KMS-11 (cell line): ENCODE measurements at regions not wholly inside any gene's neighbourhood (a gene's known extent, or its start where the extent isn't known, plus 50 kb on each side); places are given as distances from the start of the nearest gene placed in this dataset.

ENCODE experiments used
- H2AFZ ChIP-seq: fragments of 200-600 bp; sonication (generic); 2 replicates; pipeline ENCODE4 v1.6.1; 2016; ENCODE audit warnings: antibody characterized with exemption, mixed run types, low read depth
- H3K27ac ChIP-seq: fragments of 200-600 bp; sonication (generic); 2 replicates; pipeline ENCODE4 v1.6.1; 2016; ENCODE audit warnings: mild to moderate bottlenecking, mixed run types
- H3K27me3 ChIP-seq: fragments of 200-600 bp; sonication (generic); 2 replicates; pipeline ENCODE4 v1.6.1; 2017; ENCODE audit warnings: mild to moderate bottlenecking, low read depth, mixed run types, moderate library complexity; ENCODE audit not compliant: insufficient read depth
- H3K36me3 ChIP-seq: fragments of 200-600 bp; sonication (generic); 2 replicates; pipeline ENCODE4 v1.6.1; 2017; ENCODE audit warnings: mild to moderate bottlenecking, mixed run types; ENCODE audit not compliant: insufficient read depth
- H3K4me1 ChIP-seq: fragments of 200-600 bp; sonication (generic); 2 replicates; pipeline ENCODE4 v1.6.1; 2016; ENCODE audit warnings: mild to moderate bottlenecking, low read depth, mixed run types; ENCODE audit not compliant: poor library complexity, severe bottlenecking
- H3K4me2 ChIP-seq: fragments of 200-600 bp; sonication (generic); 2 replicates; pipeline ENCODE4 v1.7.0; 2016; ENCODE audit warnings: mild to moderate bottlenecking, mixed run types
- H3K4me3 ChIP-seq: fragments of 200-600 bp; sonication (generic); IDR thresholded peaks from 2 replicates; pipeline ENCODE4 v1.6.1; 2017; ENCODE audit warnings: low read depth, low read length, mixed read lengths; ENCODE audit not compliant: insufficient read depth
- H3K79me2 ChIP-seq: fragments of 200-600 bp; sonication (generic); 2 replicates; pipeline ENCODE4 v1.6.1; 2016; ENCODE audit warnings: low read depth, mixed run types; ENCODE audit not compliant: insufficient read depth
- H3K9ac ChIP-seq: fragments of 200-600 bp; sonication (generic); 2 replicates; pipeline ENCODE4 v1.6.1; 2016; ENCODE audit warnings: mild to moderate bottlenecking, mixed run types
- H4K20me1 ChIP-seq: fragments of 200-600 bp; sonication (generic); 2 replicates; pipeline ENCODE4 v1.6.1; 2016; ENCODE audit warnings: mild to moderate bottlenecking, mixed run types; ENCODE audit not compliant: insufficient read depth
- TF ChIP-seq, protein P1 (sequence below): fragments of 200-600 bp; sonication (generic); conservative IDR thresholded peaks from 2 replicates; pipeline ENCODE4 v1.6.1; 2017; ENCODE audit warnings: low read depth, mild to moderate bottlenecking, antibody characterized with exemption, low read length, moderate library complexity, mixed read lengths

DNA sequence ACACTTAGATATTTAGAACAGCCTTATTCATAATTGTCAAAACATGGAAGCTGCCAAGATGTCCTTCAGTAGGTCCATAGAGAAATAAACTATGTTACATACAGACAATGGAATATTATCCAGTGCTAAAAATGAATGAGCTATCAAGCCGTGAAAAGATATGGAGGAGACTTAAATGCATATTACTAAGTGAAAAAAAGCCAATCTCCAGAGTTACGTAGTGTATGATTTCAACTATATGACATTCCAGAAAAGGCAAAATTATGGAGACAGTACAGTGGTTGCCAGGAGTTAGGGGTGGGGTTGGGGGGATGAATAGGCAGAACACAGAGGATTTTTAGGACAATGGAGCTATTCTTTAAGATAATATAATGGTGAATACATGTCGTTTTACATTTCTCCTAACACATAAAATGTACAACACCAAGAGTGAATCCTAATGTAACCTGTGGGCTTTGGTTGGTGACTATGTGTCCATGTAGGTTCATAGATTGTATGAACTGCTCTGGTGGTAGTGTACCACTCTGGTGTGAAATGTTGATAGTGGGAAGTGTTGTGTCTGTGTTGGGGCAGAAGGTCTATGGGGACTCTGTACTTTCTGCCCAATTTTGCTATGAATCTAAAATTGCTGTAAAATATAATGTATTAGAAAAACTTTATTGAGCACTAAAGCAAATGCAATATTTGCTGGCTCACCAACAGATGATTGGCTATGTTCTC is 122.6 kb downstream of the USP22 start:
- Histone ChIP-seq H3K4me3 (no peak overlapping the region), H3K36me3 (no peaks in the 10 kb centered on the region), H3K4me2 (no peak overlapping the region), H3K4me1 (no peaks in the 10 kb centered on the region), H3K9ac (no peak overlapping the region), H4K20me1 (no peaks in the 10 kb centered on the region), H3K27me3 (no peaks in the 10 kb centered on the region), H3K27ac (no peak overlapping the region), H2AFZ (no peak overlapping the region), H3K79me2 (no peaks in the 10 kb centered on the region)
- TF ChIP-seq, protein P1, sequence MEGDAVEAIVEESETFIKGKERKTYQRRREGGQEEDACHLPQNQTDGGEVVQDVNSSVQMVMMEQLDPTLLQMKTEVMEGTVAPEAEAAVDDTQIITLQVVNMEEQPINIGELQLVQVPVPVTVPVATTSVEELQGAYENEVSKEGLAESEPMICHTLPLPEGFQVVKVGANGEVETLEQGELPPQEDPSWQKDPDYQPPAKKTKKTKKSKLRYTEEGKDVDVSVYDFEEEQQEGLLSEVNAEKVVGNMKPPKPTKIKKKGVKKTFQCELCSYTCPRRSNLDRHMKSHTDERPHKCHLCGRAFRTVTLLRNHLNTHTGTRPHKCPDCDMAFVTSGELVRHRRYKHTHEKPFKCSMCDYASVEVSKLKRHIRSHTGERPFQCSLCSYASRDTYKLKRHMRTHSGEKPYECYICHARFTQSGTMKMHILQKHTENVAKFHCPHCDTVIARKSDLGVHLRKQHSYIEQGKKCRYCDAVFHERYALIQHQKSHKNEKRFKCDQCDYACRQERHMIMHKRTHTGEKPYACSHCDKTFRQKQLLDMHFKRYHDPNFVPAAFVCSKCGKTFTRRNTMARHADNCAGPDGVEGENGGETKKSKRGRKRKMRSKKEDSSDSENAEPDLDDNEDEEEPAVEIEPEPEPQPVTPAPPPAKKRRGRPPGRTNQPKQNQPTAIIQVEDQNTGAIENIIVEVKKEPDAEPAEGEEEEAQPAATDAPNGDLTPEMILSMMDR = no peak

DNA sequence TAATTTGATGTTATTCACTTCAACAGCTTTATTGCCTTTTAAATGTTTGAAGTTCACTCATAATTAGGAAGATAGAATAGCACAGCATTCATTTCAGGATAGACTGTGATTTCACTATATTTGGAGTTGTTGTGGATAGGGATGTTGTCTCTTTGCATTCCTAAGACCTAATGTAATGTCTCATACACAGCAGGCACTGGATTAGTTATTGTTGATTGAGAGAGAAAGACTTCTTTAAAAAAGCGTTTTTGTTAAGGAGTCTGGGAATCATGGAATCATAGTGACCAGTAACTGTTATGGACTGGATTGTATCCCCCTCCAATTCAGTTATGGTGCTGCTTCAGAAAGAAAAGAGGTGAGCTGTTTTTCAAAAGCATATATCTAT is 122.0 kb downstream of the USP22 start:
- H3K27ac ChIP-seq = no peak overlapping the region

DNA sequence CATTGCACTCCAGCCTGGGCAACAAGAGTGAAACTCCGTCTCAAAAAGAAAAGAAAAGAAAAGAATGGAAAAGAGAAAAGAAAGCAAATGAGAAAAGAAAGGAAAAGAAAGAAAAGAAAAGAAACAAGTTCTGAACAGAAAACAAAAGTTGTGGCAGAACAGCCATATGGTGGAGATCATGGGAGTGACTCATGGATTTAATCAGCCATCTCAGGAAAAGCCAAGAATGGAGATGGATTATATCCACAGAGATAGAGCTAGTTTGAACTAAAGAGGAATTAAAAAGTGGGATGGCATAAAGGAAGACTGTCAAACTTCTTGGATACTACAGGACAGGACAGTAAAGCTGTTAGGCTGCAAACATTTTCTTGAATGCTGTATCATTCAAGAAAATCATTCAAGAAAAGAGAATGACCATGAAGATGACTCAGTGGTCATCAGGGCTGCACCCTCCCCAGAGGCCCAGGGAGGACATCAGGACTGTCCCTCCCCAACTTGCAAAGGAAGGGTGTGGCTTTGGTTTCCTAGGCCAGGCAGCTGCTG is 120.6 kb downstream of the USP22 start:
- H3K27me3 ChIP-seq = no peaks in the 10 kb centered on the region
- H3K36me3 ChIP-seq = no peaks in the 10 kb centered on the region
- no peaks in the 10 kb centered on the region for H3K79me2 ChIP-seq
- no peak overlapping the region for H2AFZ ChIP-seq
- H4K20me1 ChIP-seq = no peaks in the 10 kb centered on the region
- H3K9ac ChIP-seq = no peak overlapping the region
- H3K4me1 ChIP-seq = no peaks in the 10 kb centered on the region
- H3K27ac ChIP-seq = no peak overlapping the region
- no peak overlapping the region for H3K4me2 ChIP-seq
- TF ChIP-seq, protein P1 = no peak
- H3K4me3 ChIP-seq = no peak overlapping the region

More for the DNA sequence above, 122.0 kb downstream of the USP22 start:
- Histone ChIP-seq H2AFZ (no peak overlapping the region), H4K20me1 (no peaks in the 10 kb centered on the region), H3K4me2 (no peak overlapping the region), H3K4me3 (no peak overlapping the region), H3K4me1 (no peaks in the 10 kb centered on the region), H3K27me3 (no peaks in the 10 kb centered on the region), H3K79me2 (no peaks in the 10 kb centered on the region), H3K36me3 (no peaks in the 10 kb centered on the region), H3K9ac (no peak overlapping the region)
- TF ChIP-seq, protein P1 = no peak

DNA sequence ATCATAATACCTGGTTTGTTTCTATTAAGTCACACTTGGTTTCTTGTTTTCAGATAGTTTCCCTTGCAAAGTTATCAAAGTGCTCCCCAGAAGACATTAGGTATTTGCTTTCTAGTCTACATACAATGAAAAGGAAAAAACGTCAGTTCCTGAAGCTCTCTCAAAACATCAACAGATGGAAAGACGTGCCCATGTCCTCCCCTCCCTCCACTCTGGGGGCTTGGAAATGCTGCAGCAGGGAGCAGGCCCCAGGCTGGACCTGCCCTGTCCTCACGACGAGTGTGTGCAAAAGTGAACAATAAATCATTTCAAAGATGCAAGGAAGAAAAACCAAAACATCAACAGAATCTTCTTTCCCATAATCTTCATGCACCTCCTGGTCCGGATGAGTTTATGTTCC is 118.5 kb downstream of the USP22 start:
- Histone ChIP-seq H4K20me1 (no peaks in the 10 kb centered on the region), H3K9ac (no peak overlapping the region), H3K27ac (no peak overlapping the region), H3K4me1 (no peaks in the 10 kb centered on the region), H3K27me3 (no peaks in the 10 kb centered on the region), H3K4me3 (no peak overlapping the region), H3K79me2 (no peaks in the 10 kb centered on the region), H2AFZ (no peak overlapping the region), H3K36me3 (no peaks in the 10 kb centered on the region), H3K4me2 (no peak overlapping the region)
- TF ChIP-seq, protein P1 = no peak
